HuH-7 (cell line): ENCODE measurements at regions not wholly inside any gene's neighbourhood (a gene's known extent, or its start where the extent isn't known, plus 50 kb on each side); places are given as distances from the start of the nearest gene placed in this dataset.
"Not testable (repeated sequence)": the region's sequence is repeated elsewhere in the genome, so short reads cannot be mapped to it uniquely, and the experiment has no call there.

Source experiments
- DNase-seq: peaks from one replicate; pipeline ENCODE4 v3.0.0; 2011; ENCODE audit warnings: low spot score

GRCh38 chr7:54116956-54117355 is 425.2 kb upstream of the VSTM2A start:
- no peak for DNase-seq

GRCh38 chr7:54129035-54129434 is 413.1 kb upstream of the VSTM2A start:
- no peak for DNase-seq

GRCh38 chr7:54141576-54141975 is 400.6 kb upstream of the VSTM2A start:
- DNase-seq: no peak

GRCh38 chr7:54145716-54146115 is 396.5 kb upstream of the VSTM2A start:
- DNase-seq: no peak

- no peak for DNase-seq
These were observed 388.7 kb upstream of the VSTM2A start for GRCh38 chr7:54153462-54153861.

- DNase-seq: no peak
These were observed 383.1 kb upstream of the VSTM2A start for GRCh38 chr7:54159088-54159487.

- no peak for DNase-seq
These were observed 380.6 kb upstream of the VSTM2A start for GRCh38 chr7:54161621-54162020.

GRCh38 chr7:54166419-54166818 is 375.8 kb upstream of the VSTM2A start:
- no peak for DNase-seq

- no peak for DNase-seq
These were observed 362.7 kb upstream of the VSTM2A start for GRCh38 chr7:54179321-54180029.

- DNase-seq: no peak
These were observed 361.4 kb upstream of the VSTM2A start for GRCh38 chr7:54180796-54181195.

GRCh38 chr7:54183055-54183454 is 359.1 kb upstream of the VSTM2A start:
- DNase-seq: no peak

- DNase-seq: no peak
These were observed 355.8 kb upstream of the VSTM2A start for GRCh38 chr7:54186336-54186735.

- DNase-seq: no peak
These were observed 354.1 kb upstream of the VSTM2A start for GRCh38 chr7:54187886-54188685.

- DNase-seq: no peak
These were observed 353.3 kb upstream of the VSTM2A start for GRCh38 chr7:54188843-54189242.

GRCh38 chr7:54189330-54189729 is 352.8 kb upstream of the VSTM2A start:
- DNase-seq: no peak

- no peak for DNase-seq
These were observed 340.7 kb upstream of the VSTM2A start for GRCh38 chr7:54201501-54201900.

GRCh38 chr7:54215424-54215823 is 326.8 kb upstream of the VSTM2A start:
- no peak for DNase-seq

GRCh38 chr7:54226030-54226429 is 316.1 kb upstream of the VSTM2A start:
- DNase-seq: not testable (repeated sequence)

- no peak for DNase-seq
These were observed 299.4 kb upstream of the VSTM2A start for GRCh38 chr7:54242776-54243175.

- no peak for DNase-seq
These were observed 297.2 kb upstream of the VSTM2A start for GRCh38 chr7:54245020-54245419.

GRCh38 chr7:54249686-54250085 is 292.5 kb upstream of the VSTM2A start:
- DNase-seq: no peak

- no peak for DNase-seq
These were observed 289.7 kb upstream of the VSTM2A start for GRCh38 chr7:54252256-54253035.

GRCh38 chr7:54253036-54253373 is 289.2 kb upstream of the VSTM2A start:
- no peak for DNase-seq
